ENCODE measurements at regions not wholly inside any gene's neighbourhood (a gene's known extent, or its start where the extent isn't known, plus 50 kb on each side); places are given as distances from the start of the nearest gene placed in this dataset.

- no peaks in the 10 kb centered on the region for H3K79me1 ChIP-seq (ENCODE audit: low read depth in 1 of 2, low read length in 2 of 2)
- H3K9ac ChIP-seq (ENCODE audit: low read depth, low read length) = no peak overlapping the region
- H3K56ac ChIP-seq (ENCODE audit: extremely low read depth, insufficient read depth, low read length) = no peak overlapping the region
- H4K91ac ChIP-seq (ENCODE audit: insufficient read depth, low read depth, low read length) = no peak overlapping the region
- WGBS, 2 experiments (ENCODE audit: extremely low coverage in 2 of 2, insufficient read length in 1 of 2) = 31% methylated on average over 3 of the region's 5 CpGs; no CpG with 5 or more reads in 1 of the 2 experiments
- no peak overlapping the region for H3K4ac ChIP-seq (ENCODE audit: low read depth, low read length)
- no peak overlapping the region for H4K5ac ChIP-seq (ENCODE audit: low read depth, low read length)
- ChIA-PET POLR2A (ENCODE audit: unreplicated experiment) (no interaction called here), CTCF (no interaction called here)
- no peak overlapping the region for H3K27ac ChIP-seq (ENCODE audit: insufficient read depth, low read length)
- DNase-seq = no peak
- H3K23ac ChIP-seq (ENCODE audit: low read depth, low read length) = no peak overlapping the region
- H3K9me3 ChIP-seq (ENCODE audit: control insufficient read depth, insufficient read depth, low read length) = peaks cover 50% of the 10 kb centered on the region
- dilution Hi-C loops (cut with HindIII; ENCODE audit: low sequenced_read_pairs, unreplicated experiment) (no loop called here), in situ Hi-C loops (cut with MboI; ENCODE audit: low sequenced_read_pairs) (no loop called here), intact Hi-C loops (cut with micrococcal nuclease) (no loop called here)
- H3K4me2 ChIP-seq (ENCODE audit: low read depth, low read length) = no peak overlapping the region
- no peak overlapping the region for H2BK5ac ChIP-seq (ENCODE audit: low read depth, low read length, poor library complexity, severe bottlenecking)
- H3K9me1 ChIP-seq (ENCODE audit: insufficient read depth, low read length) = no peaks in the 10 kb centered on the region
- no peak for ATAC-seq (ENCODE audit: low read depth)
- no peaks in the 10 kb centered on the region for H3K4me1 ChIP-seq (ENCODE audit: control insufficient read depth, insufficient read depth, low read length)
- H3K14ac ChIP-seq (replicated peaks; ENCODE audit: low read depth, low read length) = no peak overlapping the region
- no peak overlapping the region for H3K4me3 ChIP-seq (ENCODE audit: insufficient read depth, low read depth, low read length)
- no peaks in the 10 kb centered on the region for H4K20me1 ChIP-seq (ENCODE audit: insufficient read depth, low read length)
- H4K8ac ChIP-seq (ENCODE audit: low read depth in 2 of 2, low read length in 2 of 2) = no peak overlapping the region
- H2AFZ ChIP-seq (replicated peaks; ENCODE audit: low read length, poor library complexity) = no peak overlapping the region
- no peak overlapping the region for H2BK15ac ChIP-seq (ENCODE audit: low read depth, low read length)
- H2AK9ac ChIP-seq (replicated peaks; ENCODE audit: low read depth, low read length, poor library complexity) = no peak overlapping the region
- H2AK5ac ChIP-seq (ENCODE audit: low read depth, low read length) = no peak overlapping the region
- BruUV-seq (replicated peaks) = no TSS peak
- H2BK20ac ChIP-seq (ENCODE audit: low read depth, low read length) = no peak overlapping the region
- H3K27me3 ChIP-seq (ENCODE audit: control insufficient read depth, insufficient read depth, low read length) = no peaks in the 10 kb centered on the region
- TF ChIP-seq MXI1 (IDR thresholded peaks at IDR 0.05; ENCODE audit: borderline replicate concordance, low read depth, low read length) = no peak
- no peak overlapping the region for H3K18ac ChIP-seq (ENCODE audit: low read depth, low read length)
- no peak overlapping the region for H2BK120ac ChIP-seq (ENCODE audit: low read depth, low read length)
- no peaks in the 10 kb centered on the region for H3K36me3 ChIP-seq (ENCODE audit: control insufficient read depth, insufficient read depth, low read length)
These were observed 268.2 kb downstream of the ADGRD1 start for GRCh38 chr12:131221957-131222328.

Measured in IMR-90 (cell line).